LNCaP clone FGC (cell line): ENCODE measurements at regions not wholly inside any gene's neighbourhood (a gene's known extent, or its start where the extent isn't known, plus 50 kb on each side); places are given as distances from the start of the nearest gene placed in this dataset.

Experiments
- DNase-seq: peaks from one replicate; pipeline ENCODE4 v3.0.0-alpha.2; 2011; ENCODE audit warnings: low read depth
- H3K4me3 ChIP-seq: 2 replicates; pipeline ENCODE4 v1.5.1; 2011; ENCODE audit warnings: mild to moderate bottlenecking, low read depth, low read length, control low read depth
- CTCF ChIP-seq: IDR thresholded peaks from 2 replicates; pipeline ENCODE4 v1.5.1; 2012; ENCODE audit warnings: mild to moderate bottlenecking; ENCODE audit not compliant: control insufficient read depth, insufficient read depth; ENCODE audit errors: extremely low read depth

GRCh38 chr18:22346953-22347605 is 70.6 kb downstream of the CTAGE1 start:
- DNase-seq: no peak
- TF ChIP-seq CTCF: no peak
- no peak overlapping the region for H3K4me3 ChIP-seq

GRCh38 chr18:22346401-22346952 is 71.2 kb downstream of the CTAGE1 start:
- no peak overlapping the region for H3K4me3 ChIP-seq
- no peak for TF ChIP-seq CTCF
- DNase-seq: no peak

- no peak for DNase-seq
- H3K4me3 ChIP-seq: no peak overlapping the region
- TF ChIP-seq CTCF: no peak
Observed at GRCh38 chr18:22345718-22346117, 72.0 kb downstream of the CTAGE1 start.

GRCh38 chr18:22344908-22345670 is 72.6 kb downstream of the CTAGE1 start:
- no peak for TF ChIP-seq CTCF
- no peak overlapping the region for H3K4me3 ChIP-seq
- no peak for DNase-seq

GRCh38 chr18:22344445-22344844 is 73.3 kb downstream of the CTAGE1 start:
- no peak overlapping the region for H3K4me3 ChIP-seq
- no peak for DNase-seq
- no peak for TF ChIP-seq CTCF

- H3K4me3 ChIP-seq: no peak overlapping the region
- no peak for TF ChIP-seq CTCF
- no peak for DNase-seq
Observed at GRCh38 chr18:22343613-22344012, 74.1 kb downstream of the CTAGE1 start.

- no peak overlapping the region for H3K4me3 ChIP-seq
- no peak for TF ChIP-seq CTCF
- no peak for DNase-seq
Observed at GRCh38 chr18:22342625-22343024, 75.1 kb downstream of the CTAGE1 start.
